OCI-LY3 (cell line): ENCODE measurements at regions not wholly inside any gene's neighbourhood (a gene's known extent, or its start where the extent isn't known, plus 50 kb on each side); places are given as distances from the start of the nearest gene placed in this dataset.

ENCODE experiments used
- CTCF ChIP-seq: fragments of 200-600, 300-600 bp; sonication (generic); IDR thresholded peaks from 2 replicates; pipeline ENCODE4 v1.5.1; 2014; ENCODE audit warnings: antibody characterized with exemption, low read length, low read depth
- EZH2phosphoT487 ChIP-seq: fragments of 200-600 bp; shearing (Covaris generic); IDR thresholded peaks from 2 replicates; pipeline ENCODE4 v1.6.1; 2018; ENCODE audit warnings: antibody characterized with exemption, mixed run types, low read depth

DNA sequence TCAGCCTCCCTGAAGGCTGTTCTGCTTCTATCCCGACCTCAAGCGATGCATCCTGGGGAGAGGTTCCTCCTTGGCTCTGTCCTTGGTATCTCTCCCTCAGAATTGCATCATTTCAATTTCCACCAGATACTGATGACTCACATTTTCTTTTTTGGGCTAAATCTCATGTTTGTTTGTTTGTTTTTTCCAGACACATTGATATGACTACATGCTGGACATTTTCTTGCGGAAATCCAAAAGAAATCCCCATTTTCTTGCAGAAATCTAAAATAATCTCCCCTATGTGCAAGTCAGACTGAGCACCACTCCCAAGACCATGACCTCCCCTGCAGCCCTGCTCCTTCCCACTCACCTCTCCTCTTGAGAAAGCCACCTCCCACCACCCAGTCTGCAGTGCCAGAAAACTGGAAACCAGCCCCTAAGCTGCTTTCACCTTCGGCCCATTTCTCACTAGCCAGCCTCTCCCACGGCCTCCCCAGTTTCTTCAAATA, 260.2 kb upstream of the PRKCQ start:
- TF ChIP-seq CTCF (no peak), EZH2phosphoT487 (no peak)
